ENCODE measurements at regions not wholly inside any gene's neighbourhood (a gene's known extent, or its start where the extent isn't known, plus 50 kb on each side); places are given as distances from the start of the nearest gene placed in this dataset.

DNA sequence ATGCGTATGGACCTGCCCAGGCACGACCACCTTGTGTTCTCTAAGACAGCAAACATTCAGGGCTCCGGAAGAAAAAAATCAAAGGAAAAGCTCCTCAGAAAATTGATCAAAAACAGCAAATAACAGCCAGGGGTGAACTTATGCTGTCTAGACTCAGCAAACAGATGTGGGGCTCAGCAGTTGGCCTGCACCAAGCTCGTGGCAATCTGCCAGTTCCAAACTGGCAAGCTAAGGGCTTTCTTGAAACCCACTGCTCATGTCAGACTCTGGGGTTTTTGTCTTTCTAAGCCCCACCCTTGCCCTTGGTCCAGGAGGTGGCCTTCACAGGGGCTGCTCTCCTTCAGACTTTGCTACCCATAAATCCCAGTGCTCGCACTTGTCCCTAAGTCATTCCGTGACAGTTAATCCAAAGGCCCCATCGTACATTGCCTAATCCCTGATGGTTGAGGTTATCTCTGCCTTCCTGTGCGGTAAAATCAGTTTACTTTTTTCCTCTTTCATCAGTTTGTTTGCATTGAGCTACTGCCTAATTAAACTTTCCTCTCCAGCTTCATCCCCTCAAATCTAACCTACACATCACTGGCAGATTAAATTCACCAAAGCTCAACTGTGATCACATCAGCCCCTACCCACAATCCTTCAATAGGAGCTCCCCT, 408.0 kb downstream of the LRATD1 start:
- TF ChIP-seq, protein P1, sequence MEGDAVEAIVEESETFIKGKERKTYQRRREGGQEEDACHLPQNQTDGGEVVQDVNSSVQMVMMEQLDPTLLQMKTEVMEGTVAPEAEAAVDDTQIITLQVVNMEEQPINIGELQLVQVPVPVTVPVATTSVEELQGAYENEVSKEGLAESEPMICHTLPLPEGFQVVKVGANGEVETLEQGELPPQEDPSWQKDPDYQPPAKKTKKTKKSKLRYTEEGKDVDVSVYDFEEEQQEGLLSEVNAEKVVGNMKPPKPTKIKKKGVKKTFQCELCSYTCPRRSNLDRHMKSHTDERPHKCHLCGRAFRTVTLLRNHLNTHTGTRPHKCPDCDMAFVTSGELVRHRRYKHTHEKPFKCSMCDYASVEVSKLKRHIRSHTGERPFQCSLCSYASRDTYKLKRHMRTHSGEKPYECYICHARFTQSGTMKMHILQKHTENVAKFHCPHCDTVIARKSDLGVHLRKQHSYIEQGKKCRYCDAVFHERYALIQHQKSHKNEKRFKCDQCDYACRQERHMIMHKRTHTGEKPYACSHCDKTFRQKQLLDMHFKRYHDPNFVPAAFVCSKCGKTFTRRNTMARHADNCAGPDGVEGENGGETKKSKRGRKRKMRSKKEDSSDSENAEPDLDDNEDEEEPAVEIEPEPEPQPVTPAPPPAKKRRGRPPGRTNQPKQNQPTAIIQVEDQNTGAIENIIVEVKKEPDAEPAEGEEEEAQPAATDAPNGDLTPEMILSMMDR (conservative IDR thresholded peaks at IDR 0.05; ENCODE audit: low read depth, low read length) = no peak
- TF ChIP-seq EZH2 (IDR thresholded peaks at IDR 0.05; ENCODE audit: low read length, unreplicated experiment) = no peak

Measured in PC-3 (cell line).